DND-41 (cell line): ENCODE measurements at regions not wholly inside any gene's neighbourhood (a gene's known extent, or its start where the extent isn't known, plus 50 kb on each side); places are given as distances from the start of the nearest gene placed in this dataset.
A peak's percentile ranks its signal among the peaks of the same experiment; 100 is the strongest.

Experiments
- CTCF ChIP-seq: IDR thresholded peaks from 2 replicates; pipeline ENCODE4 v1.5.1; 2012; ENCODE audit warnings: borderline replicate concordance, low read length, moderate library complexity, mild to moderate bottlenecking; ENCODE audit not compliant: poor library complexity, severe bottlenecking; ENCODE audit errors: extremely low read depth
- EZH2 ChIP-seq: IDR thresholded peaks from 3 replicates; pipeline ENCODE4 v1.6.1; 2012; ENCODE audit warnings: borderline replicate concordance, low read depth, mild to moderate bottlenecking, moderate library complexity, low read length, inconsistent platforms; ENCODE audit not compliant: severe bottlenecking

GRCh38 chr2:16218625-16219024 is 278.3 kb downstream of the MYCN start:
- TF ChIP-seq CTCF (peak; percentile 4), EZH2 (no peak)
